ENCODE measurements at regions not wholly inside any gene's neighbourhood (a gene's known extent, or its start where the extent isn't known, plus 50 kb on each side); places are given as distances from the start of the nearest gene placed in this dataset.
A peak's percentile ranks its signal among the peaks of the same experiment; 100 is the strongest.

DNA sequence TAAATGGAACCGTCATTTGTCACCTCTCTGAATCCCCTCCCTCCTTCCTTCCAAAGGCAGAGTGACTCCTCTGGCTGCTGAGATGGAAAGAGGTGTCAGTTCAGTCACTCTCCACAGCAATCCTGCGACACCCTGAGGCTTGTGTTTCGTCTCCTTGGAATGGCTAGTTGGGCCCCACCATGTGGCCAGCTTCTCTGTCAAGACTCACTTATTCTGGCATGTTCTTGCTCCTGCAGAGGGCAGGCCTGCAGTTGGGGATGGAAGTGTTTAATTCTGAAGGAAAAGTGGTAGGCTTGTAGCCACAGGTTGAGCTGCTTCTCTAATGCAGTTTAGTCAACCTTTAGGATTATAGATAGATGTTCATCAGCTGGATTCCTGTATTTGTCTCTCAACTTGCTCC is 149.6 kb downstream of the LMO4 start:
- H3K36me3 Mint-ChIP-seq (ENCODE audit: low read depth) = no peaks in the 10 kb centered on the region

GRCh38 chr1:87495147-87495546 is 166.5 kb downstream of the LMO4 start:
- Histone ChIP-seq H3K36me3 (ENCODE audit: control insufficient read depth, insufficient read depth, low read length) (no peaks in the 10 kb centered on the region), H3K27ac (ENCODE audit: low read depth, low read length) (no peak overlapping the region), H3K9ac (ENCODE audit: extremely low read depth, low read length, poor library complexity, severe bottlenecking) (no peak overlapping the region), H3K4me1 (ENCODE audit: control insufficient read depth, insufficient read depth, low read length) (no peaks in the 10 kb centered on the region), H3K4me3 (ENCODE audit: low read length) (no peak overlapping the region), H3K9me3 (ENCODE audit: control insufficient read depth, low read length) (no peaks in the 10 kb centered on the region), H3K27me3 (ENCODE audit: control insufficient read depth, insufficient read depth, low read length, poor library complexity, severe bottlenecking) (no peaks in the 10 kb centered on the region)
- 88% methylated on average over 3 of the region's 3 CpGs for WGBS, 2 experiments (ENCODE audit: insufficient coverage in 1 of 2, insufficient read length in 1 of 2)
- Mint-ChIP-seq H3K9me3 (no peaks in the 10 kb centered on the region), H3K27ac (no peak overlapping the region), H3K36me3 (ENCODE audit: low read depth) (no peaks in the 10 kb centered on the region), H3K4me3 (no peak overlapping the region), H3K4me1 (no peaks in the 10 kb centered on the region), H3K27me3 (ENCODE audit: insufficient read depth) (no peaks in the 10 kb centered on the region)
- DNase-seq = peak; percentile 59
- TF ChIP-seq CTCF (conservative IDR thresholded peaks at IDR 0.05) = no peak

More for the DNA sequence above, 149.6 kb downstream of the LMO4 start:
- Histone ChIP-seq H3K27ac (ENCODE audit: low read depth, low read length) (no peak overlapping the region), H3K36me3 (ENCODE audit: control insufficient read depth, insufficient read depth, low read length) (no peaks in the 10 kb centered on the region), H3K27me3 (ENCODE audit: control insufficient read depth, insufficient read depth, low read length, poor library complexity, severe bottlenecking) (no peaks in the 10 kb centered on the region), H3K4me3 (ENCODE audit: low read length) (no peak overlapping the region), H3K9me3 (ENCODE audit: control insufficient read depth, low read length) (no peaks in the 10 kb centered on the region), H3K9ac (ENCODE audit: extremely low read depth, low read length, poor library complexity, severe bottlenecking) (no peak overlapping the region), H3K4me1 (ENCODE audit: control insufficient read depth, insufficient read depth, low read length) (peaks cover 9% of the 10 kb centered on the region)
- peak; percentile 87 for DNase-seq
- Mint-ChIP-seq H3K4me1 (peaks cover 27% of the 10 kb centered on the region), H3K9me3 (no peaks in the 10 kb centered on the region), H3K4me3 (no peak overlapping the region), H3K27me3 (ENCODE audit: insufficient read depth) (no peaks in the 10 kb centered on the region), H3K27ac (no peak overlapping the region)
- 33 to 55% methylated on average over 1 to 3 of the region's 3 CpGs for WGBS, 2 experiments (ENCODE audit: insufficient coverage in 1 of 2, insufficient read length in 1 of 2)
- TF ChIP-seq CTCF (conservative IDR thresholded peaks at IDR 0.05) = peak; percentile 65

DNA sequence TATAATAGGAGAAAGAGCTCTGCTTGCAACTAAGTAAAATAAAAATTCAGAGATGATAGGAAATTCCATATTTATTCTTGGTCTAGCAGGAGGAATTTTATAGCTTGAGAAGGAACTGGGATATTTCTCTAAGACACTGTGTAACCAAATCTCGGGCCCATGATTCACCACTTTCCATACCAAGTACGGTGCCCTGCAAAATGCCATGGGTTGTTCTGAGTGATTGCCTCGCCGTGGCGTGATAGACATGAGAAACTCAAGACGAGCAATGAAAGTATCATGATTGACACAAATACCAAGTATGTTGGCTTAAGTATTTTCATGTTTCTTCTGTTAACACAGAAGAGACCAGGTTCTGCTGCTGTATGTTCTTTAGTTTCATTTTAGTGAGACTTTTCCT is 167.2 kb downstream of the LMO4 start:
- Histone ChIP-seq H3K27ac (ENCODE audit: low read depth, low read length) (no peak overlapping the region), H3K36me3 (ENCODE audit: control insufficient read depth, insufficient read depth, low read length) (no peaks in the 10 kb centered on the region), H3K27me3 (ENCODE audit: control insufficient read depth, insufficient read depth, low read length, poor library complexity, severe bottlenecking) (no peaks in the 10 kb centered on the region), H3K4me1 (ENCODE audit: control insufficient read depth, insufficient read depth, low read length) (no peaks in the 10 kb centered on the region), H3K9ac (ENCODE audit: extremely low read depth, low read length, poor library complexity, severe bottlenecking) (no peak overlapping the region), H3K9me3 (ENCODE audit: control insufficient read depth, low read length) (no peaks in the 10 kb centered on the region), H3K4me3 (ENCODE audit: low read length) (no peak overlapping the region)
- WGBS, 2 experiments (ENCODE audit: insufficient coverage in 1 of 2, insufficient read length in 1 of 2) = 93 to 97% methylated on average over 6 of the region's 6 CpGs
- Mint-ChIP-seq H3K36me3 (ENCODE audit: low read depth) (no peaks in the 10 kb centered on the region), H3K4me1 (no peaks in the 10 kb centered on the region), H3K27me3 (ENCODE audit: insufficient read depth) (no peaks in the 10 kb centered on the region), H3K27ac (no peak overlapping the region), H3K9me3 (no peaks in the 10 kb centered on the region), H3K4me3 (no peak overlapping the region)
- no peak for TF ChIP-seq CTCF (conservative IDR thresholded peaks at IDR 0.05)
- DNase-seq = no peak
